ENCODE measurements at regions not wholly inside any gene's neighbourhood (a gene's known extent, or its start where the extent isn't known, plus 50 kb on each side); places are given as distances from the start of the nearest gene placed in this dataset.

DNA sequence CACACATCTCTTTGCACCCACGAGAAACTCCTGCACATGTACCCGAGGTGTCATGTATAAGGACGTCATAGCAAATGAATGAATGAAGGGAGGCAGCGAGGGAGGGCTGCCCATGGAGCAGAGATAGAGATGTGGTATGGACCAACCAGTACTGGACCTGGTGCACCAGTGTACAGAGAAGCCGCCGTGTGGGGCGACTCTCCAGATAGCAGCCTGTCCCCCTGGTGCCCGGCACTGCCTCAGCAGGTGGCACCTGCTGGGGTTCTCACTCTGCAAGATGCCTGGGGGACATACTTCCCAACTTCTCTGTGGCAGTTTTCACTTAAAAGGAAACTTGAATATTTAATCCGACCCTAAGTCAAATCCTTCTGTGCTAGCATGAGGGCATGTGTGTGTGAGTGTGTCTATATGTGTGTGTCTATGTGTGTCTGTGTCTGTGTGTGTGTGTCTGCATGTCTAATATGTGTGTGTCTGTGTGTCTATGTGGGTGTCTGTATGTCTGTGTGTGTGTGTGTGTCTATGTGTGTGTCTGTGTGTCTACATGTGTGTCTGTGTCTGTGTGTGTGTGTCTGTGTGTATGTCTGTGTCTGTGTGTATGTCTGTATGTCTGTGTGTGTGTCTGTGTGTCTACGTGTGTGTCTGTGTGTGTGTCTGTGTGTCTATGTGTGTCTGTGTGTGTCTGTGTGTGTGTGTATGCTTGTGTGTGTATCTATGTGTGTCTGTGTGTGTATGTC lies 132.0 kb downstream of the RNASET2 start:
- DNase-seq (no peak), ATAC-seq (no peak)
- Histone ChIP-seq H3K36me3 (no peaks in the 10 kb centered on the region), H3K27me3 (no peaks in the 10 kb centered on the region), H3K4me1 (no peaks in the 10 kb centered on the region), H3K9me3 (no peaks in the 10 kb centered on the region), H3K27ac (no peak overlapping the region), H3K4me3 (no peak overlapping the region)
- TF ChIP-seq, protein P1, sequence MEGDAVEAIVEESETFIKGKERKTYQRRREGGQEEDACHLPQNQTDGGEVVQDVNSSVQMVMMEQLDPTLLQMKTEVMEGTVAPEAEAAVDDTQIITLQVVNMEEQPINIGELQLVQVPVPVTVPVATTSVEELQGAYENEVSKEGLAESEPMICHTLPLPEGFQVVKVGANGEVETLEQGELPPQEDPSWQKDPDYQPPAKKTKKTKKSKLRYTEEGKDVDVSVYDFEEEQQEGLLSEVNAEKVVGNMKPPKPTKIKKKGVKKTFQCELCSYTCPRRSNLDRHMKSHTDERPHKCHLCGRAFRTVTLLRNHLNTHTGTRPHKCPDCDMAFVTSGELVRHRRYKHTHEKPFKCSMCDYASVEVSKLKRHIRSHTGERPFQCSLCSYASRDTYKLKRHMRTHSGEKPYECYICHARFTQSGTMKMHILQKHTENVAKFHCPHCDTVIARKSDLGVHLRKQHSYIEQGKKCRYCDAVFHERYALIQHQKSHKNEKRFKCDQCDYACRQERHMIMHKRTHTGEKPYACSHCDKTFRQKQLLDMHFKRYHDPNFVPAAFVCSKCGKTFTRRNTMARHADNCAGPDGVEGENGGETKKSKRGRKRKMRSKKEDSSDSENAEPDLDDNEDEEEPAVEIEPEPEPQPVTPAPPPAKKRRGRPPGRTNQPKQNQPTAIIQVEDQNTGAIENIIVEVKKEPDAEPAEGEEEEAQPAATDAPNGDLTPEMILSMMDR (IDR thresholded peaks at IDR 0.05), result no peak
- intact Hi-C loops (cut with DNase I), result no loop called here

DNA sequence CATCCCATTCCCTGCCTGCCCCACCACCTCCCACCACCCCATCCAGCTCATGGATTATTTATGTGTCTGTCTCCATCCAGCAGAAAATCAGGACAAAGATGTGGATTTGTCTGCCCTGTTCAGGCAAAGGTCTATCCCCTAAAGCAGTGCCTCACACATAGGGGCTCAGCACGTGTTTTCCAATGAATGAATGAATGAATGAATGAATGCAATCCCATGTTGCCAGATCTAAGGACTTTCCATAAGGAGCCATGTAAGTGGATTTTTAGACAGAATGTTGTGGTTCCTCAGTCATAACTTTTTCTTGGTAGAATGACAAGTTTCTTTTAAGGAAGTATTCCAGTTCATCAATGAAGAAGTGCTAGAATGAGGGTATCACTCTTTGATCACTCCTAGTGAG lies 133.7 kb downstream of the RNASET2 start:
- no peak for ATAC-seq
- H3K9me3 ChIP-seq, result no peaks in the 10 kb centered on the region
- TF ChIP-seq, protein P1 (IDR thresholded peaks at IDR 0.05), result no peak
- intact Hi-C loops (cut with DNase I), result no loop called here
- H3K4me3 ChIP-seq, result no peak overlapping the region
- DNase-seq, result no peak
- no peak overlapping the region for H3K27ac ChIP-seq
- no peaks in the 10 kb centered on the region for H3K27me3 ChIP-seq
- no peaks in the 10 kb centered on the region for H3K36me3 ChIP-seq
- H3K4me1 ChIP-seq, result no peaks in the 10 kb centered on the region

DNA sequence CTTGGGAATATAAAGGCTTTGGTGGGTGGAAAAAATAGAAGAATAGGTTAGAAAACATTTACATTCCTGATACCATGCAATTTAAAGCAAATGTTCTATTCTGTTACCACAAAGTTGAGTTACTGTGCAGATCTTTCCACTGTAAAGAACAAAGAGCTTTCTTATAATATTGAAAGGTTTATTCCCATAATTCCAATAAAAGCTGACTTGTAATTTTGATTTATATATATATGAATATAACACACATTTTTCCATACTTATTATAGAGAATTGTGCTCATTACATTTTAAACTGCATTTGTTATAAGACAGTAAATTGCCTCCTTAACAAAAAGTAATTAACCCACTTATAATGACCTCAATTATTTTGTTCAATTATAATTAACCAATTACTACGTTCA lies 135.9 kb downstream of the RNASET2 start:
- ATAC-seq, result no peak
- no peaks in the 10 kb centered on the region for H3K9me3 ChIP-seq
- no peaks in the 10 kb centered on the region for H3K27me3 ChIP-seq
- H3K4me1 ChIP-seq, result no peaks in the 10 kb centered on the region
- intact Hi-C loops (cut with DNase I), result no loop called here
- H3K36me3 ChIP-seq, result no peaks in the 10 kb centered on the region
- no peak overlapping the region for H3K27ac ChIP-seq
- no peak overlapping the region for H3K4me3 ChIP-seq
- DNase-seq, result no peak
- TF ChIP-seq, protein P1 (IDR thresholded peaks at IDR 0.05), result no peak

DNA sequence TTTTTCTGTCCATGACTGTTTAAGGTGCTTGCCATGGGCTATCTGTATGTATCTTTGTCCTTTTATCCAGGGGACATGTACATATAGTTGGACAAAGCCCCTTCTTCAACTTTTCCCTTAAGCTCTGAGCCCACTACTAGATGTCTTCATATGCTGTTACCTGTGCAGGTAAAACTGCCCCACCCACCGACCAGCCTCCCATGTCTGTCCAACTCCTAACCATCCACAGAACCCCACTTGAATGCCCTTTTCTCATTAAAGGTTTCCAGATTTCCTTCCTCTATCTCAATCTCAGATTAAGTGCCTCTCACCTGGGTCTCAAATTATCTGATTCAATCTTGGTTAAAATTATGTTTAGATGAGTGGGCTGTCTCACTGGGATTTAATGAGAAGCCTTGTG lies 136.3 kb downstream of the RNASET2 start:
- intact Hi-C loops (cut with DNase I), result no loop called here
- Histone ChIP-seq H3K36me3 (no peaks in the 10 kb centered on the region), H3K4me3 (no peak overlapping the region), H3K9me3 (no peaks in the 10 kb centered on the region), H3K4me1 (no peaks in the 10 kb centered on the region), H3K27me3 (no peaks in the 10 kb centered on the region), H3K27ac (no peak overlapping the region)
- DNase-seq, result no peak
- no peak for ATAC-seq
- TF ChIP-seq, protein P1 (IDR thresholded peaks at IDR 0.05), result no peak

DNA sequence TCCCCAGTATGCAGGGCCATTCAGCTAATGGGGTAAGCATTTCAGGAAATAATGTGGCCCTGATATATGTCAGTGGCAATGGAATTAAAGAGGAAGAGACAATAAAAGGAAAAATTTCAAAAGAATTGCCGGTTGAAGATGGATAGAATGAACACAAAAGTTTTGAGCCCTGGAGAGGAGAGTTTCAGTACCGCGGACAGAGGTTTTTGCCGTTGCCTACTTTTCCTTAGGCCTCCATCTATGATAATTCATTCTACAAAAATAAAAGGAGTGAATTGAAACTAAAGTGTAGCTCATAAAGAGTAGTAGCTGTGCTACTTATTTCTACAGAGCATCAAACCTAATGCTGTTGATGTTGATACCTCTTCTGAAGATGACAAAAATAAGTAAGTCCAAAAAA lies 140.7 kb downstream of the RNASET2 start:
- no peaks in the 10 kb centered on the region for H3K9me3 ChIP-seq
- H3K36me3 ChIP-seq, result no peaks in the 10 kb centered on the region
- DNase-seq (no peak), ATAC-seq (no peak)
- H3K4me3 ChIP-seq, result no peak overlapping the region
- intact Hi-C loops (cut with DNase I), result no loop called here
- H3K27me3 ChIP-seq, result no peaks in the 10 kb centered on the region
- TF ChIP-seq, protein P1 (IDR thresholded peaks at IDR 0.05), result no peak
- no peaks in the 10 kb centered on the region for H3K4me1 ChIP-seq
- no peak overlapping the region for H3K27ac ChIP-seq

DNA sequence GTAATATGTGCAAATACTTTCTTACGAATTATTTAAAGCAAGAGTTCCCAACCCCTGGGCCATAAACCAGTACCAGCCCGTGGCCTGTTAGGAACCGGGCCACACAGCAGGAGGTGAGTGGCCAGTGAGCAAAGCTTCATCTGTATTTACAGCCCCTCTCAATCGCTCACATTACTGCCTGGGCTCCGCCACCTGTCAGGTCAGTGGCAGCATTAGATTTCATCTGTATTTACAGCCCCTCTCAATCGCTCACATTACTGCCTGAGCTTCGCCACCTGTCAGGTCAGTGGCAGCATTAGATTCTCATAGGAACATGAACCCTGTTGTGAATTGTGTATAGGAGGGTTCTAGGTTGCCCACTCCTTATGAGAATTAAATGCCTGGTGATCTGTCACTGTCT lies 142.0 kb downstream of the RNASET2 start:
- TF ChIP-seq, protein P1 (IDR thresholded peaks at IDR 0.05), result no peak
- Histone ChIP-seq H3K36me3 (no peaks in the 10 kb centered on the region), H3K27ac (no peak overlapping the region), H3K9me3 (no peaks in the 10 kb centered on the region), H3K4me3 (no peak overlapping the region), H3K27me3 (no peaks in the 10 kb centered on the region), H3K4me1 (no peaks in the 10 kb centered on the region)
- DNase-seq (no peak), ATAC-seq (no peak)
- intact Hi-C loops (cut with DNase I), result no loop called here

Data from upper lobe of right lung (tissue), 1 donor.